GM12874 (cell line): ENCODE measurements at regions not wholly inside any gene's neighbourhood (a gene's known extent, or its start where the extent isn't known, plus 50 kb on each side); places are given as distances from the start of the nearest gene placed in this dataset.

ENCODE experiments used
- CTCF ChIP-seq: IDR thresholded peaks from 2 replicates; pipeline ENCODE4 v1.5.1; 2011; ENCODE audit warnings: low read depth, mild to moderate bottlenecking, control low read depth, low read length, moderate library complexity; ENCODE audit not compliant: insufficient read depth

DNA sequence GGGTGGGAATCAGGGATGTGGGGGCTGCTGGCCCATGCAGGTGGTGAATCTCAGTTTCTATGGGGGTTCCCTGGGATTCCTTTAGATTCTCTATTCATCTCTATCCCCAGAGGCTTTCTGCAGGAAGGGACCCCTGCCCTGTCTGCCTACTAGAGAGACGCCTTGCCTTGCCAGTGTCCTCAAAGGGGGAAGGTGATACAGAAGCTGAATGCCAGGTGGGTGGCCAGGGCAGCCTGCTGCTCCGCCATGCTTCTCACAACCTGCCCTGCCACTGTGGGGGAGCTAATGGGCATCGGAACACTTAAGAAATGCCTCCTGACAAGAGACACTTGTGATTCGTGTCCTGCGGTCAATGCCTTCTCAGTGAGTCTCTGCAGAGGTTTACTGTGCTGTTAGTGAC, 368.4 kb downstream of the EN1 start:
- TF ChIP-seq CTCF: no peak

- TF ChIP-seq CTCF: no peak
Observed at GRCh38 chr2:118477111-118477862, 370.2 kb downstream of the EN1 start.

- no peak for TF ChIP-seq CTCF
Observed at GRCh38 chr2:118475622-118476205, 371.7 kb downstream of the EN1 start.

DNA sequence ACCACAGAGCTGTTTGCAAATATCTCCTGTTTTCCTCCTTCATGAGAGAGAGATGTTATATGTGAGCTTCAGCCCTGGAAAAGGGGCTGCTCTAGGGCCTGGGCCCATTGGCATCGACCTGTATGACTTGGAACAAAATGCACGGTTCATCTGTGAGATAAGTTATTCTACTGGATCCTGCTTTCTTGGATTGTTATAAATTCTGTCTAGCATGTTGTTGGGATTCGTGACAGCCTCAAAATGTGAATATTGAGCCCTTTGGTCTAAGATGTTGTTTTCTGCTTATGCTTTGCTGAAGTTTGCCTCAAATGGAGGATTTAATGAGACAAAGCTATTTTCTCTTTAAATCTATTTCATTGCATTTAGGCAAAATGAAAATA, 372.9 kb downstream of the EN1 start:
- TF ChIP-seq CTCF: no peak

GRCh38 chr2:118473846-118474540, 373.5 kb downstream of the EN1 start:
- TF ChIP-seq CTCF: no peak

DNA sequence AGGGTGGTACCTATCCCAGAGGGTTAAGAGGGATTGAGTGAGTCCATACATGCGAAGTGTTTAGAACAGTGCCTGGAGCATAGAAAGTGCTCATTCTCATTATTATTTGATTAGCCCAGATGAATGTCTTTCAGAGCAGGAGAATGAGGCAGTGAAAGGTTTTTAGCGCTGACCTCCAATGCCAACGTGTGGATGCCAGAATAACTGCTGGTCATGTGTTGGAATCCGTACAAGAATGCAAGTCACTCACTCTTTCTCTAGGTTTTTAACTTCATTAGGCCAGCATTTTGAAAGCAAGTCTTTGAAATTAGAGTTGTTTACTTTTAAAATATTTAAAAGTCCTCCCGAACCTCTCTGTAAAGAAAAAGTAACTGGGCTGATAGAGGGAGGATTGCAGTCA, 374.2 kb downstream of the EN1 start:
- no peak for TF ChIP-seq CTCF

DNA sequence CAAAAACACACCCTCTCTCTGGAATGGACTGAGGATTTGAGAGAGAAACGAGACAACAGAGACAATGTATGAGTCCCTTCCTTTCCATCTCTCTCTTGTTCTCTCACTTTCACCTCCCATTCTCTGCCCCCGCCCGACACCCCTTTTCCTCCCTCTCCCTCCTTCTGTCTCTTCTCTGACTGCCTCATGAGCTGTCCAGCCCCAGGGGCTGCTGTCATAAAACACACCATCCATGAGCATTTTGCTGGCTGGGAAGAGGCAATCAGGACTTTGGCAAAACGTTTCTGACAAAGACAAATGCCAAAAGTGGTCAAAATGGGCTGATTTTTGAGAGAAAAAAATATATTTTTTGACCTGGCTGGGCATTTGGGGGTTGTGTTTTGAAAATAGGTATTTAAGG, 377.2 kb downstream of the EN1 start:
- no peak for TF ChIP-seq CTCF
